Activated naive CD8-positive, alpha-beta T cell treated with anti-CD3 and anti-CD28 coated beads for 36 hours (primary cell): ENCODE measurements at regions not wholly inside any gene's neighbourhood (a gene's known extent, or its start where the extent isn't known, plus 50 kb on each side); places are given as distances from the start of the nearest gene placed in this dataset.
"Not testable (repeated sequence)": the region's sequence is repeated elsewhere in the genome, so short reads cannot be mapped to it uniquely, and the experiment has no call there.

Experiments
- DNase-seq: peaks from one replicate; pipeline ENCODE4 v3.0.0; 2021
- H3K27ac Mint-ChIP-seq: one replicate; pipeline ENCODE4 v1.8.0; 2022; ENCODE audit warnings: mild to moderate bottlenecking, moderate library complexity, mixed read lengths
- H3K27me3 Mint-ChIP-seq: one replicate; pipeline ENCODE4 v1.8.0; 2022; ENCODE audit warnings: mild to moderate bottlenecking, mixed read lengths
- H3K36me3 Mint-ChIP-seq: one replicate; pipeline ENCODE4 v1.8.0; 2021; ENCODE audit warnings: mild to moderate bottlenecking, mixed read lengths
- H3K4me1 Mint-ChIP-seq: one replicate; pipeline ENCODE4 v1.8.0; 2021; ENCODE audit warnings: mixed read lengths
- H3K4me3 Mint-ChIP-seq: one replicate; pipeline ENCODE4 v1.8.0; 2022; ENCODE audit warnings: mild to moderate bottlenecking, moderate library complexity, mixed read lengths
- H3K9me3 Mint-ChIP-seq: one replicate; pipeline ENCODE4 v1.8.0; 2022; ENCODE audit warnings: mixed read lengths

GRCh38 chr4:101439926-101440325 lies 92.6 kb upstream of the PPP3CA start:
- DNase-seq, result no peak
- Mint-ChIP-seq H3K4me1 (no peaks in the 10 kb centered on the region), H3K4me3 (no peak overlapping the region), H3K36me3 (no peaks in the 10 kb centered on the region), H3K9me3 (no peaks in the 10 kb centered on the region), H3K27ac (no peak overlapping the region), H3K27me3 (peaks cover 34% of the 10 kb centered on the region)

DNA sequence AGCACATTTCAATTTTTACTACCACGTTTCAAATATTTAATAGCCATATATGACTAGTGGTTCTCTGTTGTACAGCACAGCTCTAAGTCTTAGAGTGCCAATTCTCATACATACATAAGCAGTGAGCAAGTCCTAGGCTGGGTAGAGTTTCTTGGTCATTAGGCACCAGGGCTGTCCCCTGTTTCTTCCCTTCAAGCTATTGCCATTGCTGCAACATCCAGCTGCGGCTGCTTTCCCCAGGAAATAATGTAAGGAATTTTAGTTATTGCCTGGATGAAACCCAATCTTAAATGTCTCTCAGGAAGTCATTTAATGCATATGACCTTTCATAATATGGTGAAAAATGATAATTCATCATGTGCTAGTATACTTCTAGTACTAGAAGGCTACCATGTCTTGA lies 74.1 kb upstream of the PPP3CA start:
- peaks cover 45% of the 10 kb centered on the region for H3K27me3 Mint-ChIP-seq
- H3K4me1 Mint-ChIP-seq, result peaks cover 34% of the 10 kb centered on the region
- H3K36me3 Mint-ChIP-seq, result peaks cover 6% of the 10 kb centered on the region
- no peak for DNase-seq
- no peak overlapping the region for H3K4me3 Mint-ChIP-seq
- H3K27ac Mint-ChIP-seq, result no peak overlapping the region
- H3K9me3 Mint-ChIP-seq, result peaks cover 7% of the 10 kb centered on the region

- Mint-ChIP-seq H3K4me1 (peaks cover 34% of the 10 kb centered on the region), H3K27ac (no peak overlapping the region), H3K4me3 (no peak overlapping the region), H3K36me3 (peaks cover 6% of the 10 kb centered on the region), H3K9me3 (peaks cover 7% of the 10 kb centered on the region), H3K27me3 (peaks cover 40% of the 10 kb centered on the region)
- DNase-seq, result no peak
These were observed 73.3 kb upstream of the PPP3CA start for GRCh38 chr4:101420661-101421060.

- Mint-ChIP-seq H3K27me3 (peaks cover 41% of the 10 kb centered on the region), H3K36me3 (peaks cover 6% of the 10 kb centered on the region), H3K4me3 (peak overlapping the region; percentile 32), H3K27ac (peak overlapping the region; percentile 70), H3K9me3 (peaks cover 7% of the 10 kb centered on the region), H3K4me1 (peaks cover 36% of the 10 kb centered on the region)
- DNase-seq, result no peak
These were observed 72.2 kb upstream of the PPP3CA start for GRCh38 chr4:101419336-101420135.

- peaks cover 6% of the 10 kb centered on the region for H3K36me3 Mint-ChIP-seq
- peaks cover 36% of the 10 kb centered on the region for H3K4me1 Mint-ChIP-seq
- H3K27me3 Mint-ChIP-seq, result peaks cover 41% of the 10 kb centered on the region
- H3K4me3 Mint-ChIP-seq, result peak overlapping the region; percentile 67
- peaks cover 3% of the 10 kb centered on the region for H3K9me3 Mint-ChIP-seq
- peak overlapping the region; percentile 89 for H3K27ac Mint-ChIP-seq
- DNase-seq, result no peak
These were observed 71.1 kb upstream of the PPP3CA start for GRCh38 chr4:101418466-101418865.

GRCh38 chr4:101418055-101418454 lies 70.7 kb upstream of the PPP3CA start:
- Mint-ChIP-seq H3K9me3 (peaks cover 2% of the 10 kb centered on the region), H3K27ac (peak overlapping the region; percentile 89), H3K4me1 (peaks cover 36% of the 10 kb centered on the region), H3K27me3 (peaks cover 45% of the 10 kb centered on the region), H3K4me3 (peak overlapping the region; percentile 67), H3K36me3 (peaks cover 6% of the 10 kb centered on the region)
- peak; percentile 70 for DNase-seq

- H3K36me3 Mint-ChIP-seq, result peaks cover 6% of the 10 kb centered on the region
- H3K27me3 Mint-ChIP-seq, result peaks cover 52% of the 10 kb centered on the region
- H3K4me3 Mint-ChIP-seq, result no peak overlapping the region
- H3K27ac Mint-ChIP-seq, result no peak overlapping the region
- no peak for DNase-seq
- peaks cover 36% of the 10 kb centered on the region for H3K4me1 Mint-ChIP-seq
- peaks cover 2% of the 10 kb centered on the region for H3K9me3 Mint-ChIP-seq
These were observed 69.7 kb upstream of the PPP3CA start for GRCh38 chr4:101417046-101417445.

GRCh38 chr4:101415962-101416361 lies 68.6 kb upstream of the PPP3CA start:
- Mint-ChIP-seq H3K27ac (no peak overlapping the region), H3K27me3 (peaks cover 54% of the 10 kb centered on the region), H3K4me3 (no peak overlapping the region), H3K4me1 (peaks cover 34% of the 10 kb centered on the region), H3K9me3 (peaks cover 2% of the 10 kb centered on the region), H3K36me3 (peaks cover 6% of the 10 kb centered on the region)
- no peak for DNase-seq

DNA sequence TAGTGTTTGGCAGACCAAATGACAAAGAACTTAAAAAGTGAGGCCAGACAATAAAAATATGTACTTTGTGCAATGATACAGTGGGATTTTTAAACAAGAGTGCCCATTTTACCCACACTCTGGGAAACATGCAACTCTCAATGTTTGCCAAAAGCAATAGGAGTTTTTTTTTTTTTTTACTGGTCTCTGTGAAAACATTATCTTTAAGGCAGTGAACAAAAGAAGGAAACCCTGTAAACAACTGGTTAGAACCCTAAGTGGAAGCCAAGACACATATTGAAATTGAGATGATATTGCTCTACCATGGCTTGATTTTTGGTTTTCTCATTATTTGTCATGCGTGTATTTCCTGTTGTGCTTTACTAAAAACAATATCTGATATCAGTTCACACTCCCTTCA lies 67.2 kb upstream of the PPP3CA start:
- DNase-seq, result no peak
- Mint-ChIP-seq H3K9me3 (no peaks in the 10 kb centered on the region), H3K4me1 (peaks cover 22% of the 10 kb centered on the region), H3K4me3 (no peak overlapping the region), H3K27ac (no peak overlapping the region), H3K27me3 (peaks cover 49% of the 10 kb centered on the region), H3K36me3 (peaks cover 3% of the 10 kb centered on the region)

DNA sequence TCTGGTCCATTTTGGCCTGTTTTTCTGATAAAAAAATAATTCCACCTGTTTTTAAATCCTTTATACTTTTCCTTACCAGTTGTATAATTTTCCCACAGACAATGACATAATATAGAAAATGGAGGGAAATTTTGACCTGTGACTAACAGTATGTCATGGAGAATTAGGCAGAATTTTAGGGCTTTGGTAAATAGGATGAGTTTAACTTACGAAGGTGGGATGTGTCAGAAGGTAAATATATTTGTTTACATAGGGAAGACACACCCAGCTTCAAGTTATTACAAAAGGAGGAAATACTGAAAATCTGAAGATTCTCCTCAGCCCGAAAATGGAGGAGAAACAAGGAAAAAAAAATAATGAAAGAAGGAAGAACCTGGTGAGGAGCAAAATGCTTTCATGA lies 64.6 kb upstream of the PPP3CA start:
- Mint-ChIP-seq H3K9me3 (no peaks in the 10 kb centered on the region), H3K27me3 (peaks cover 52% of the 10 kb centered on the region), H3K27ac (no peak overlapping the region), H3K4me1 (peaks cover 4% of the 10 kb centered on the region), H3K36me3 (peaks cover 1% of the 10 kb centered on the region), H3K4me3 (no peak overlapping the region)
- DNase-seq, result no peak

DNA sequence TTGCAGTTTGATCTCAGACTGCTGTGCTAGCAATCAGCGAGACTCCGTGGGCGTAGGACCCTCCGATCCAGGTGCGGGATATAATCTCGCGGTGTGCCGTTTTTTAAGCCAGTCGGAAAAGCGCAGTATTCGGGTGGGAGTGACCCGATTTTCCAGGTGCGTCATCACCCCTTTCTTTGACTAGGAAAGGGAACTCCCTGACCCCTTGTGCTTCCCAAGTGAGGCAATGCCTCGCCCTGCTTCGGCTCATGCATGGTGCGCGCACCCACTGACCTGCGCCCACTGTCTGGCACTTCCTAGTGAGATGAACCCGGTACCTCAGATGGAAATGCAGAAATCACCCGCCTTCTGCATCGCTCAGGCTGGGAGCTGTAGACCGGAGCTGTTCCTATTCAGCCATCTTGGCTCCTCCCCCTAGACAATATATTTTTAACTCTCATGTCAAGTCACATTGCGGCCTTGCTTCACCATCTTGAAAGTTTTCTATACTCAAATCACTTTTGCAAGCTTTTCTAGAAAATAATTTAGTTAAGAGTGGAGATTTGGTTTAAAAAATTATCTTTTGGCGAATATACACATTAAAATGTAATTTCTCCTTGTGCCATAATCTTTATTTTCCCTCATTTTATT lies 64.1 kb upstream of the PPP3CA start:
- H3K4me1 Mint-ChIP-seq, H3K4me3 Mint-ChIP-seq, H3K27ac Mint-ChIP-seq, H3K9me3 Mint-ChIP-seq, DNase-seq, H3K36me3 Mint-ChIP-seq: not testable (repeated sequence)
- H3K27me3 Mint-ChIP-seq, result peaks cover 49% of the 10 kb centered on the region

- peak; percentile 45 for DNase-seq
- peaks cover 12% of the 10 kb centered on the region for H3K27me3 Mint-ChIP-seq
- H3K4me1 Mint-ChIP-seq, result peaks cover 11% of the 10 kb centered on the region
- H3K9me3 Mint-ChIP-seq, result peaks cover 3% of the 10 kb centered on the region
- H3K36me3 Mint-ChIP-seq, result no peaks in the 10 kb centered on the region
- no peak overlapping the region for H3K27ac Mint-ChIP-seq
- H3K4me3 Mint-ChIP-seq, result no peak overlapping the region
These were observed 52.8 kb upstream of the PPP3CA start for GRCh38 chr4:101400096-101400495.

DNA sequence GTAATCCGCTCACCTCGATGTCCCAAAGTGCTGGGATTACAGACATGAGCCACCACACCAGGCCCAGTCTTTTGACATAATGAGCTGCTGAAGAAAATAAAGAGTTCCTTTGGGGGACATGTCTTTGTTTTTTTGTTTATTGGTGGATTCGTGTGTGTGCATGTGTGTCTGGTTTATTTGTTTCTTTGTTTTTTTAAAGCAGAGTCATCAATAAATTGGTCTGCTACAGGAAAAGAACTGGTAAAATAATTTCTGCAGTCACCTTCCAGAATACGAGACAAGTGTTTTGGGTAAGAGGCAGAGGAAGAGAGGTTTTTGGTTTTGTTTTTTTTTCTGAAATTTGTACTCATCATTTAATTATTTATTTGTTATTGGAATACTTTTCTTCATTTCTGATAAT lies 51.5 kb upstream of the PPP3CA start:
- no peaks in the 10 kb centered on the region for H3K36me3 Mint-ChIP-seq
- H3K4me3 Mint-ChIP-seq, result no peak overlapping the region
- no peak overlapping the region for H3K27ac Mint-ChIP-seq
- peaks cover 3% of the 10 kb centered on the region for H3K9me3 Mint-ChIP-seq
- peaks cover 12% of the 10 kb centered on the region for H3K27me3 Mint-ChIP-seq
- H3K4me1 Mint-ChIP-seq, result peaks cover 11% of the 10 kb centered on the region
- DNase-seq, result no peak
